Thoracic aorta (tissue), 2 donors: ENCODE measurements at regions not wholly inside any gene's neighbourhood (a gene's known extent, or its start where the extent isn't known, plus 50 kb on each side); places are given as distances from the start of the nearest gene placed in this dataset.

Experiments used
- ATAC-seq: fragments of 150-250 bp; one replicate; pipeline ENCODE4 v1.8.0; 2017; ENCODE audit warnings: low read depth; ENCODE audit not compliant: insufficient number of reproducible peaks, low FRiP score
- DNase-seq: peaks from one replicate; pipeline ENCODE4 v3.0.0-alpha.2; 2020; ENCODE audit warnings: low spot score
- H3K27ac ChIP-seq, 2 donors: fragments of 200-600 bp; sonication (generic); 1 replicate in 1 of 2; 2 replicates in 1 of 2; pipeline ENCODE4 v1.5.1; 2016; ENCODE audit warnings: mild to moderate bottlenecking in 2 of 2, moderate library complexity in 2 of 2
- H3K27me3 ChIP-seq: fragments of 200-600 bp; sonication (generic); replicated peaks from 2 replicates; pipeline ENCODE4 v1.6.0; 2016; ENCODE audit warnings: mild to moderate bottlenecking; ENCODE audit not compliant: insufficient read depth
- H3K36me3 ChIP-seq: fragments of 200-600 bp; sonication (generic); one replicate; pipeline ENCODE4 v1.5.1; 2016
- H3K4me1 ChIP-seq, 2 donors: fragments of 200-600 bp; sonication (generic); 1 replicate in 1 of 2; 2 replicates in 1 of 2; pipeline versions ENCODE4 v1.5.1 to v1.6.0; 2016; ENCODE audit warnings: low read depth in 2 of 2, mild to moderate bottlenecking in 1 of 2; ENCODE audit not compliant: control insufficient read depth in 1 of 2
- H3K4me3 ChIP-seq: fragments of 200-600 bp; sonication (generic); 2 replicates; pipeline ENCODE4 v1.5.1; 2016; ENCODE audit warnings: mild to moderate bottlenecking
- H3K9me3 ChIP-seq: fragments of 200-600 bp; sonication (generic); 2 replicates; pipeline ENCODE4 v1.5.1; 2016
- TF ChIP-seq, protein P1 (sequence below): fragments of 200-600 bp; sonication (generic); IDR thresholded peaks from one replicate; pipeline ENCODE4 v1.5.1; 2019; ENCODE audit warnings: antibody characterized with exemption

DNA sequence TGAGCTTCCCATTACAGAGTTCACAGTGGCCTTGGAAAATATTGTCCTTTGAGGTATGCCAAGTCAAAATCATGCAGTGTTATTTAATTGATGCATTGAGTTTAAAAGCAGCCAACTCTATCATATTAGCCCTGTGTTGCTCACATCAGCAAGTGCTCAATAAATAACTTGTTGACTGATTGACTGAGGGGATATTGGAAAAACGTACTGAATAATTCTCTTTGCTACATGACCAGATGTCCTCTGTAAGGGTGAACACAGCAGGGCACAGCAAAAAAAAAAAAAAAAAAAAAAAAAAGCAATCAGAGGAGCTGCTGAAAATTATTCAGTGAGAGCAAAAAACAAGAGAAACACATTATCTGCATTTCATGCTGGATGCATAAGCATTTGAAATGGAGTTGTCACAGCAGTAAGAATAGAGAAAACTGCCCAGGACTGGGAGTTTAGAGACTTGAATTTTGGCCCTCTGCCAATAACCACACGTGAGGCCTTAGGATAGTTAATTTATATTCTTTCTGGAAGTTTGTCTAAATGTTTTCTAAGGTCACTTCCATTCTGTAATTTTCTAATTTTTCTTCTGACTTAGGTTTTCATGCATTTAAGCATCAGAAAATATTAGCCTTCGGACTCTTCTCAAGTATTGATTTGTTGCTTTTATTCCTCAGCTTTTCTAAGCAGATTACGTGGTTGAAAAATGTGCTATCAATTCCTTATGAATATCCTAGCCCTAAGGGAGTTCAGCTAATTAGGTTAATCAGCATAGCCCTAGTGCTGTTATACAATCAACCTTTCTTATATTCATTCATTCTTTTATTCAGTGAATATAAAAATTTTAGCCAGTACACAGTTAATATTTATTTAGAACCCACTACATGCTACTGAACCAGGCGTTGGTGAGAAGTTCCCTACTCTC, 246.8 kb upstream of the STXBP5 start:
- no peaks in the 10 kb centered on the region for H3K27me3 ChIP-seq
- H3K4me1 ChIP-seq: no peaks in the 10 kb centered on the region
- ATAC-seq: no peak
- TF ChIP-seq, protein P1, sequence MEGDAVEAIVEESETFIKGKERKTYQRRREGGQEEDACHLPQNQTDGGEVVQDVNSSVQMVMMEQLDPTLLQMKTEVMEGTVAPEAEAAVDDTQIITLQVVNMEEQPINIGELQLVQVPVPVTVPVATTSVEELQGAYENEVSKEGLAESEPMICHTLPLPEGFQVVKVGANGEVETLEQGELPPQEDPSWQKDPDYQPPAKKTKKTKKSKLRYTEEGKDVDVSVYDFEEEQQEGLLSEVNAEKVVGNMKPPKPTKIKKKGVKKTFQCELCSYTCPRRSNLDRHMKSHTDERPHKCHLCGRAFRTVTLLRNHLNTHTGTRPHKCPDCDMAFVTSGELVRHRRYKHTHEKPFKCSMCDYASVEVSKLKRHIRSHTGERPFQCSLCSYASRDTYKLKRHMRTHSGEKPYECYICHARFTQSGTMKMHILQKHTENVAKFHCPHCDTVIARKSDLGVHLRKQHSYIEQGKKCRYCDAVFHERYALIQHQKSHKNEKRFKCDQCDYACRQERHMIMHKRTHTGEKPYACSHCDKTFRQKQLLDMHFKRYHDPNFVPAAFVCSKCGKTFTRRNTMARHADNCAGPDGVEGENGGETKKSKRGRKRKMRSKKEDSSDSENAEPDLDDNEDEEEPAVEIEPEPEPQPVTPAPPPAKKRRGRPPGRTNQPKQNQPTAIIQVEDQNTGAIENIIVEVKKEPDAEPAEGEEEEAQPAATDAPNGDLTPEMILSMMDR: no peak
- H3K9me3 ChIP-seq: no peaks in the 10 kb centered on the region
- no peak overlapping the region for H3K4me3 ChIP-seq
- H3K36me3 ChIP-seq: no peaks in the 10 kb centered on the region
- no peak for DNase-seq
- no peak overlapping the region for H3K27ac ChIP-seq

DNA sequence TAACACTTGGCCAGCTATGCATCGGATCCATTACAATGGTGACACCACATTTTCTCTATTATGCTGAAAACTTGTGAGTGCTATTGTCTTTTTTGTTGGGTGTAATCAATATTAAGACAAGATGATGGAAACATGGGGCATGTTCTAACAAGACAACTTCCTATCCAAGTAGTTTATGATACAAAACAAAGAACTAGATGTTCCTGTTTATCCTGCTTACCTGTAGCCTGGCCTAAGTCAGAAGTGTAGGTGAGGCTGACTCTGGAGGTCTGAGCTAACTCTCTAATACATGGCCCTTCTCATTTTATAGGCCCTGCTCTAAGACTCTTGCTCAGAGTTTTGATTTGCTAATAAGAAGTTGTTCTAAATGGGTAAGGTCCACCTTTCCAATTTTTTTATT, 242.4 kb upstream of the STXBP5 start:
- TF ChIP-seq, protein P1: no peak
- Histone ChIP-seq H3K4me3 (no peak overlapping the region), H3K4me1 (no peaks in the 10 kb centered on the region), H3K27me3 (no peaks in the 10 kb centered on the region), H3K27ac (no peak overlapping the region), H3K36me3 (no peaks in the 10 kb centered on the region), H3K9me3 (no peaks in the 10 kb centered on the region)
- ATAC-seq (no peak), DNase-seq (no peak)

DNA sequence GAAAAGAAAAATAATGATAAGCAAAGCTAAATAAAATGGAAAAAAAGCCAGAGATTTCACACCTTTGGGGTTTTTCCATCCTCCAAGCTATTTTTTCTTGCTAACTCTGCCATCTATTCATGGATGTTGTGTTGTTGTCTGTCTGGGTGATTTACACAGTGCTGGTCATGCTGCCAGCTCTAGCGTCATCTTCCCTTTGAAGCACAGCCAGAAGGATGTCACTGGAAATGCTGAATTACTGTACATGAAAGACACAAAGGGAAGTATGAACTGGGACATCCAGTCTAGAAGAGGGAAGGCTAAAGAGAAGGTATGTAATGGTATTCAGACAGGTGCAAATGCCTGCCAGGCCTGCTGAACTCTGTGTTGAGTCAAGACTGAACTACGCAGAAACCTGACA, 241.9 kb upstream of the STXBP5 start:
- H3K27ac ChIP-seq: no peak overlapping the region
- TF ChIP-seq, protein P1: no peak
- DNase-seq (no peak), ATAC-seq (no peak)
- H3K27me3 ChIP-seq: no peaks in the 10 kb centered on the region
- H3K4me3 ChIP-seq: no peak overlapping the region
- no peaks in the 10 kb centered on the region for H3K9me3 ChIP-seq
- H3K36me3 ChIP-seq: no peaks in the 10 kb centered on the region
- no peaks in the 10 kb centered on the region for H3K4me1 ChIP-seq

DNA sequence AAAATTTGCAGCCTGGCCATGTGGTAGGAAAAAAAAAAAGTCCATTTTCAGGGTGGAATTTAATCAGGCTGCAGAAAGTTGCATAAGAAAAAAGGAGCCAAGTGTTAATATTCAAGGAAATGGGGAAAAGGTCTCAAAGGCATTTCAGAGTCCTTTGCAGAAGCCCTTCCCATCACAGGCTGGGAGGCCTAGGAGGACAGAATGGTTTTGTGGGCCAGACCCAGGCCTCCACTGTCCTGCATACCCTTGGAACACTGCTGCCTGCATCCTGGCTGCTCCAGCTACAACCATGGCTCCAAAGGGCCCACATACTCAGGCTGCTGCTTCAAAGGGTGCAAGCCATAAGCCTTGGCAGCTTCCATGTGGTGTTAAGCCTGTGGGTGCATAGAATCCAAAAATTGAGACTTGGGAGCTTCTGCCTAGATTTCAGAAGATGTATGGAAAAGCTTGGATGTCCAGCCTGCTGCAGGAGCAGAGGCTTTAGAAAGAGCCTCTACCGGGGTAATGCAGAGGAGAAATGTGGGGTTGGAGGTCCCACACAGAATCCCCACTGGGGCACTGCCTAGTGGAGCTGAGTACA, 239.0 kb upstream of the STXBP5 start:
- TF ChIP-seq, protein P1: no peak
- Histone ChIP-seq H3K27me3 (no peaks in the 10 kb centered on the region), H3K36me3 (no peaks in the 10 kb centered on the region), H3K9me3 (no peaks in the 10 kb centered on the region), H3K4me1 (no peaks in the 10 kb centered on the region), H3K4me3 (no peak overlapping the region), H3K27ac (no peak overlapping the region)
- no peak for DNase-seq
- ATAC-seq: no peak

DNA sequence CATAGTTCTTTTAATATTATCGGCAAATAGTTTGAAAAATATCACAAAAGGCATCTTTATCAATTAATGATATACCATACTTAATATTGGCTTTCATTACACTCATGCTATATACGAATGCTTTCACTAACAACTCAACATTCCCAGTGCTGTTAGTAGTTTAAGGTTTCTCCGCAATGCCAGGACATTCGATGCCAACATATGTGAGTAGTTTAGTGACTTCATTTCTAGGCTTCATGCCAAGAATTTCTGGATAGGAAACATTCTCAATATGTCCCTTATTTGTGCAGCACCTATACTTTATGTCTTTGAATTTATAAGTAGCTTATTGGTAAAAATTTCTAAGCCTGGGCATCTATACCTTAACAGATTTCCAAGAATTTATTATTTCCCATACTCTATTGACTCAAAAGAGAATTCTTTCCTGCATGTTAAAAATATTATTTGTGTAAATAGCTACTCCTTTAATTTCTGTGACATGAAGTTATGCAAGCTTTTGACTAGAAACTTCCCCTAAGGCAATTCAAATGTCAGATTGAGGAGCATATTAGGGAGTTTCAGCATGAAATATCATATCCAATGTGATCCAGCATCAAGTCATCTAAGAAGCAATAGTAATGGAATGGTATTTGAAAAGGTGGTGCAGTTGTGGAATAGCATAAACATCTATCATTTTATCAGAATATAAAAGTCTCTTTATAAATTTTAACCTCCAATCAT, 236.0 kb upstream of the STXBP5 start:
- H3K27ac ChIP-seq: no peak overlapping the region
- no peak for ATAC-seq
- H3K4me3 ChIP-seq: no peak overlapping the region
- H3K27me3 ChIP-seq: no peaks in the 10 kb centered on the region
- H3K4me1 ChIP-seq: no peaks in the 10 kb centered on the region
- no peaks in the 10 kb centered on the region for H3K36me3 ChIP-seq
- TF ChIP-seq, protein P1: no peak
- no peak for DNase-seq
- no peaks in the 10 kb centered on the region for H3K9me3 ChIP-seq
